GM10266 (cell line): ENCODE measurements at regions not wholly inside any gene's neighbourhood (a gene's known extent, or its start where the extent isn't known, plus 50 kb on each side); places are given as distances from the start of the nearest gene placed in this dataset.

ENCODE experiments used
- DNase-seq: peaks from one replicate; pipeline ENCODE4 v3.0.0; 2012; ENCODE audit errors: extremely low spot score
- TF ChIP-seq, protein P1 (sequence below): IDR thresholded peaks from 2 replicates; pipeline ENCODE4 v1.5.1; 2012; ENCODE audit warnings: mild to moderate bottlenecking, low read depth; ENCODE audit not compliant: control insufficient read depth, insufficient read depth; ENCODE audit errors: missing control alignments

DNA sequence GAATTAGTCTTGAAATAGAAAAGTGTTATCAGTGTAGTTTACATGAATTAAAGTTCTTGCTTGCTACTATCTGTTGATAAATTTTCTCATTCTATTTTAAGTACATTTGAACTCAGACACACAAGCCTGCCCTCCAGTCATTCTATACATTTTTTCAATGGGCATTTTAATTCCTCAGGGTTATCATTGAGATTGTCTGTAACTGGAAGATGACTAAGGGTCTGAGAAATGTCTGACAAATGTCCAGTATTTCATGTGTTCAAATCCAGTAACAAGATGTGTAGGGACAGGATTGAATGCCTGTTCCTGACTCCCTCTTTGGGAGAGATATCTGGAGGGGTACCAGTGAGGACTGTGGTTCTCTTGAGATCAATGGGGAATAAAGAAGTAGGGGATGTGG, 223.9 kb upstream of the ADAMTSL1 start:
- TF ChIP-seq, protein P1, sequence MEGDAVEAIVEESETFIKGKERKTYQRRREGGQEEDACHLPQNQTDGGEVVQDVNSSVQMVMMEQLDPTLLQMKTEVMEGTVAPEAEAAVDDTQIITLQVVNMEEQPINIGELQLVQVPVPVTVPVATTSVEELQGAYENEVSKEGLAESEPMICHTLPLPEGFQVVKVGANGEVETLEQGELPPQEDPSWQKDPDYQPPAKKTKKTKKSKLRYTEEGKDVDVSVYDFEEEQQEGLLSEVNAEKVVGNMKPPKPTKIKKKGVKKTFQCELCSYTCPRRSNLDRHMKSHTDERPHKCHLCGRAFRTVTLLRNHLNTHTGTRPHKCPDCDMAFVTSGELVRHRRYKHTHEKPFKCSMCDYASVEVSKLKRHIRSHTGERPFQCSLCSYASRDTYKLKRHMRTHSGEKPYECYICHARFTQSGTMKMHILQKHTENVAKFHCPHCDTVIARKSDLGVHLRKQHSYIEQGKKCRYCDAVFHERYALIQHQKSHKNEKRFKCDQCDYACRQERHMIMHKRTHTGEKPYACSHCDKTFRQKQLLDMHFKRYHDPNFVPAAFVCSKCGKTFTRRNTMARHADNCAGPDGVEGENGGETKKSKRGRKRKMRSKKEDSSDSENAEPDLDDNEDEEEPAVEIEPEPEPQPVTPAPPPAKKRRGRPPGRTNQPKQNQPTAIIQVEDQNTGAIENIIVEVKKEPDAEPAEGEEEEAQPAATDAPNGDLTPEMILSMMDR = no peak
- DNase-seq = no peak

DNA sequence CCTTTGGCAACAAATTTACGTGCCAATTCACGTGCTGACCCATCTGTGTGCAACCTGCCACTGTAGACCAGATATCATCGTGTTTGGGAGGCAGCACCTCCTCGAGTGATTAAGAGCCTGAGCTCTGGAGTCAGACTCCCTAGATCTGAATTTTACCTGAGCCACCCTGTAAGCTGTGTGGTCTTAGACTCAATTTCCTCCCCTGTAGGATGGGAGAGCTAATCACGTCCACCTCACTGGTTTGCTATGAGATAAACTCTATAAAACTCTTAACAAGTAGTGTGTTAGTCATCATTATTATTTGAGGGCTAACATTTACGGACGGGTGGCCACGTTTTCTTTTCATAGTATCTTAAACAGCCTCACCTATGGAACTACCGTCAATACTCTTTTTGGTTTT, 220.0 kb upstream of the ADAMTSL1 start:
- TF ChIP-seq, protein P1 = no peak
- DNase-seq = no peak

DNA sequence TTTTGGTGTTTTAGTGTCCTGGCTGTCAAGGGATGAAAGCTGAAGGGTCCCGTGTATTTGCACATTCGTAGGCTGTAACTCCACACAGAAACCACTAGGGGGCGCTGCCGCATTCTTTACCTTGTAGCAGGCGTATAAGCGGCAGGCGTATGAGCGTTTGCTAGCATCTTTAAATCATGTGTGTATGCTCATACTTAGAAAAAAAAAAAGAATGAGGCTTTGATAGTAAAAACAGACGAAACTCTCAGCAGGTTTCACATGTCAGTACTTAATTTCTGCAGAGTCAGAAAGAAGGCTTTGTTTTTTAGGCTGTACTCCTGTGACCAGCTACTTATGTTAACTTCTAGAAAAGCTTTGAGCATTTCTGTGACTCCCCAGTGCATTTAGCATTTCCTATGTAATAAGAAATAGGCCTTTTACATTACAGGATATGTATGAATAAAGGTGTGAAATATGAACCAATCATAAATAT, 218.8 kb upstream of the ADAMTSL1 start:
- peak; percentile 47 for DNase-seq
- TF ChIP-seq, protein P1 = peak; percentile 90

DNA sequence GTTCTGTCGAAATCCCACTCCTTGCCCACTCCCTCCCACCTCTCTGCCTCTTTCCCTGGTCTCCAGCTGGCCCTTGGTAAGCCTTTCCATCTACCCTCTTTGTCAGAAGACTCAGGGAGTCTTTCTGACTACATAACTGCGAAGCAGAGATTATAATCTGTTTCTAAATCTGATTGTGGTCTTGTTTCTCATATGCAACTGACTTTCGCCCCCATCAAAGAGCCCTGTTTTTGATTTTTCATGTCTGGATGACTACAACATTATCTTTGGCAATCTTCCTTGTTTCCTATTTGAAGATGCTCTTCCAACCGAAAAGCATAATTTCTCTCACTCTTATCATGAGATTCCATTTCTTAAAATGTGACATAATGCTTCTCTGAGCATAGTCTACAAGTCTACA, 218.2 kb upstream of the ADAMTSL1 start:
- TF ChIP-seq, protein P1 = no peak
- no peak for DNase-seq

DNA sequence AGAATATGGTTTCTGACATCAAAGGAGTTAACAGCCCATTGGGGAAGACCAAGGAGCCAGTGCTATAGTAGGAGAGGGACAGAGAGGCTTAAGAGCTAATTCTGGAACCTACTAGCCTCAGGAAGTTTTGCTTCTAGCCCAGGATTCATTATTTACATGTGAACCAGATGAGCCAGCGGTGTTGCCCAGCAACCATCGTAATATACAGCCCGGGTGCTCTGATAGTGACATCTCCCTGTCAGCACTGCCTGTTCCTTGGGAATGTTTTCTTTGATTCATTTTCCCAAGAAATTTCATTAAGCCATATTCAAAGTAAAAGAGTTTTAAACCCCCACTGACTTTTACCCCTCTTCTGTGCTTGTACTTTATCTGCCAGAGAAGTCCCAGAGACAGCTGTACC, 217.4 kb upstream of the ADAMTSL1 start:
- DNase-seq = no peak

DNA sequence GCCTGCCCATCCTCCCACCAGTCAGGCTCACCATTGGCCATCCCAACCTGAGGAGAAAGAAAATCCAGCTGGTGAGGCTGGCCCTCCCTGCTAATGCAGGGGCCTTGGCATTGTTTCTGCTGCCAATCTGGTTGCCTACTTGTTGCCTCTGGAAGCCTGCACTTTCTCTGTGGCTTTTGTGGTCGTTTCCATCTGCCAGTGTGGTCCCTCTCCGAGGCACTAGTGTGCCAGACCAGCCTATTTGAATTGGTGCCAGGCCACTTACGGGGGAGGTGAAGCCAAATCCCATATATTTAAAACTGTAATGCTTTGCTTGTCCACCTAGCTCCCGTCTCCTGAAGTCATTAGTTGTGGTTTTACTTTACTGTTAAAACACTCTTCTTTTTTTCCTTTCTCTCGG, 213.4 kb upstream of the ADAMTSL1 start:
- TF ChIP-seq, protein P1 = no peak
- no peak for DNase-seq

More for the DNA sequence above, 217.4 kb upstream of the ADAMTSL1 start:
- TF ChIP-seq, protein P1 = no peak

DNA sequence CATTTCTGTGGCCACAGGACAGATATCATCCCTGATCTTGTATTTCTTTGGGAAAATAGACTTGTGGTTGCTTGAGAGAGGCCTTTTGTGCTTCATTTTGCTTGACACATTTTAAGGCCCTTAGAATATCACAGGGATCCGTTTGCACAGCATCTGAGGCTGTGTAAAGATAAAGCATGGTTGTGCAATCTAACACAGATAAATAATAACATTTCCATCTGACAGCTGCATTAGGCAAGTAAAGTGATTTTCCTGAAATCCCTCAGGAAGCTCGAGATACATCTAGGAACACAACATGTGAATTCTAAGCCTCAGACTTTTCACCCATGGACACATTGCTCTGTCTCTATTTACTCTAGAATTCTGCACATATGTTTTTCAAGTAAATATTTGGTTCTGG, 212.8 kb upstream of the ADAMTSL1 start:
- TF ChIP-seq, protein P1 = no peak
- no peak for DNase-seq

DNA sequence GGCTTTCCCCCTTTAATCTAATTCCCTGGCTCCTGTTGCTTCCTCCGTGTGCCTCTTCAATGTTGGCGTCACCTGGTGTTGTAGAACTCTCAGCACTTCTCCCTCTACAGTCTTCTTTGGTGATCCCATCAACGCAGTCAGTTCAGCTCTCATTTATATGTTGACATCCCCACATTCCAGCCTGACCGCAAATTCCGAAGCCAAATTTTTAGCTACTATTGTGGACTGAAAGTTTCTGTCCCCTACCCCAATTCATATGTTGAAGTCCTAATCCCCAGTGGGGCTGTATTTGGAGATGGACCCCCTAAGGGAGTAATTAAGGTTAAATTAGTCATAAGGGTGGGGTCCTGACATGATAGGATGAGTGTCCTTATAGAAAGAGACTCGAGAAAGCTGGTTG, 210.6 kb upstream of the ADAMTSL1 start:
- no peak for DNase-seq

More for the DNA sequence above, 210.6 kb upstream of the ADAMTSL1 start:
- TF ChIP-seq, protein P1 = no peak
